ENCODE measurements at regions not wholly inside any gene's neighbourhood (a gene's known extent, or its start where the extent isn't known, plus 50 kb on each side); places are given as distances from the start of the nearest gene placed in this dataset.

- DNase-seq (ENCODE audit: low spot score), result no peak
- H3K9me3 ChIP-seq (ENCODE audit: control insufficient read depth in 4 of 4, low read length in 3 of 4), result no peaks in the 10 kb centered on the region
- no peaks in the 10 kb centered on the region for H3K36me3 ChIP-seq (ENCODE audit: control insufficient read depth in 4 of 4, insufficient read depth in 3 of 4, low read depth in 1 of 4, low read length in 3 of 4)
- no peak overlapping the region for H3K4me3 ChIP-seq (ENCODE audit: low read depth in 1 of 3, low read length in 3 of 3)
- H3K27me3 ChIP-seq (ENCODE audit: control insufficient read depth in 4 of 4, insufficient read depth in 4 of 4, low read length in 3 of 4), result no peaks in the 10 kb centered on the region
- H3K9ac ChIP-seq (ENCODE audit: low read depth in 1 of 2, low read length in 2 of 2), result no peak overlapping the region
- 62% methylated on average over 1 of the region's 1 CpG for whole genome bisulfite sequencing
- TF ChIP-seq RXRA (IDR thresholded peaks at IDR 0.05), result no peak
- no peak for TF ChIP-seq NR2F2 (IDR thresholded peaks at IDR 0.05)
- TF ChIP-seq YY1 (IDR thresholded peaks at IDR 0.05), result no peak
- no peaks in the 10 kb centered on the region for H3K4me1 ChIP-seq (ENCODE audit: control insufficient read depth in 4 of 4, insufficient read depth in 4 of 4, low read length in 3 of 4)
- no peak overlapping the region for H3K27ac ChIP-seq (ENCODE audit: low read depth in 1 of 2, low read length in 2 of 2)
These were observed 567.5 kb downstream of the TRHDE start for GRCh38 chr12:72839696-72840095.

- Histone ChIP-seq H3K4me1 (ENCODE audit: control insufficient read depth in 4 of 4, insufficient read depth in 4 of 4, low read length in 3 of 4) (no peaks in the 10 kb centered on the region), H3K9ac (ENCODE audit: low read depth in 1 of 2, low read length in 2 of 2) (no peak overlapping the region), H3K4me3 (ENCODE audit: low read depth in 1 of 3, low read length in 3 of 3) (no peak overlapping the region), H3K9me3 (ENCODE audit: control insufficient read depth in 4 of 4, low read length in 3 of 4) (no peaks in the 10 kb centered on the region), H3K36me3 (ENCODE audit: control insufficient read depth in 4 of 4, insufficient read depth in 3 of 4, low read depth in 1 of 4, low read length in 3 of 4) (no peaks in the 10 kb centered on the region), H3K27ac (ENCODE audit: low read depth in 1 of 2, low read length in 2 of 2) (no peak overlapping the region), H3K27me3 (ENCODE audit: control insufficient read depth in 4 of 4, insufficient read depth in 4 of 4, low read length in 3 of 4) (no peaks in the 10 kb centered on the region)
- TF ChIP-seq NR2F2 (IDR thresholded peaks at IDR 0.05), result no peak
- no peak for TF ChIP-seq HNF4A (conservative IDR thresholded peaks at IDR 0.05)
- TF ChIP-seq YY1 (IDR thresholded peaks at IDR 0.05), result no peak
- no peak for TF ChIP-seq ATF3 (IDR thresholded peaks at IDR 0.05)
- TF ChIP-seq RAD21 (IDR thresholded peaks at IDR 0.05), result no peak
- WGBS, result 58% methylated on average over 2 of the region's 2 CpGs
- DNase-seq (ENCODE audit: low spot score), result no peak
These were observed 591.5 kb downstream of the TRHDE start for GRCh38 chr12:72863671-72864070.

GRCh38 chr12:72865921-72866320, 593.8 kb downstream of the TRHDE start:
- WGBS, result 90% methylated on average over 2 of the region's 2 CpGs
- H3K9ac ChIP-seq (ENCODE audit: low read depth in 1 of 2, low read length in 2 of 2), result no peak overlapping the region
- no peaks in the 10 kb centered on the region for H3K9me3 ChIP-seq (ENCODE audit: control insufficient read depth in 4 of 4, low read length in 3 of 4)
- no peaks in the 10 kb centered on the region for H3K36me3 ChIP-seq (ENCODE audit: control insufficient read depth in 4 of 4, insufficient read depth in 3 of 4, low read depth in 1 of 4, low read length in 3 of 4)
- no peaks in the 10 kb centered on the region for H3K4me1 ChIP-seq (ENCODE audit: control insufficient read depth in 4 of 4, insufficient read depth in 4 of 4, low read length in 3 of 4)
- no peak for DNase-seq (ENCODE audit: low spot score)
- H3K27me3 ChIP-seq (ENCODE audit: control insufficient read depth in 4 of 4, insufficient read depth in 4 of 4, low read length in 3 of 4), result no peaks in the 10 kb centered on the region
- H3K4me3 ChIP-seq (ENCODE audit: low read depth in 1 of 3, low read length in 3 of 3), result no peak overlapping the region
- TF ChIP-seq NR2F2 (IDR thresholded peaks at IDR 0.05), result no peak
- no peak for TF ChIP-seq EGR1 (IDR thresholded peaks at IDR 0.05; ENCODE audit: low read depth in 2 of 2)
- no peak for TF ChIP-seq RAD21 (IDR thresholded peaks at IDR 0.05)
- TF ChIP-seq TAF1 (conservative IDR thresholded peaks at IDR 0.05), result no peak
- no peak for TF ChIP-seq JUND (IDR thresholded peaks at IDR 0.05)
- TF ChIP-seq HNF4G (IDR thresholded peaks at IDR 0.05), result no peak
- TF ChIP-seq FOXA1 (IDR thresholded peaks at IDR 0.05), result no peak
- no peak for TF ChIP-seq SP1 (IDR thresholded peaks at IDR 0.05)
- no peak overlapping the region for H3K27ac ChIP-seq (ENCODE audit: low read depth in 1 of 2, low read length in 2 of 2)

- Histone ChIP-seq H3K36me3 (ENCODE audit: control insufficient read depth in 4 of 4, insufficient read depth in 3 of 4, low read depth in 1 of 4, low read length in 3 of 4) (no peaks in the 10 kb centered on the region), H3K9me3 (ENCODE audit: control insufficient read depth in 4 of 4, low read length in 3 of 4) (no peaks in the 10 kb centered on the region), H3K27me3 (ENCODE audit: control insufficient read depth in 4 of 4, insufficient read depth in 4 of 4, low read length in 3 of 4) (no peaks in the 10 kb centered on the region), H3K9ac (ENCODE audit: low read depth in 1 of 2, low read length in 2 of 2) (no peak overlapping the region), H3K4me1 (ENCODE audit: control insufficient read depth in 4 of 4, insufficient read depth in 4 of 4, low read length in 3 of 4) (no peaks in the 10 kb centered on the region), H3K4me3 (ENCODE audit: low read depth in 1 of 3, low read length in 3 of 3) (no peak overlapping the region), H3K27ac (ENCODE audit: low read depth in 1 of 2, low read length in 2 of 2) (no peak overlapping the region)
- WGBS, result 85% methylated on average over 6 of the region's 6 CpGs
- no peak for DNase-seq (ENCODE audit: low spot score)
- no peak for TF ChIP-seq REST (IDR thresholded peaks at IDR 0.05)
- no peak for TF ChIP-seq FOXA1 (IDR thresholded peaks at IDR 0.05)
- TF ChIP-seq FOXA2 (IDR thresholded peaks at IDR 0.05), result no peak
- no peak for TF ChIP-seq RXRA (IDR thresholded peaks at IDR 0.05)
- no peak for TF ChIP-seq CTCF (IDR thresholded peaks at IDR 0.05; ENCODE audit: low read depth, low read length, missing input control)
- TF ChIP-seq TAF1 (conservative IDR thresholded peaks at IDR 0.05), result no peak
- no peak for TF ChIP-seq NR2F2 (IDR thresholded peaks at IDR 0.05)
- no peak for TF ChIP-seq ZBTB33 (IDR thresholded peaks at IDR 0.05)
These were observed 596.9 kb downstream of the TRHDE start for GRCh38 chr12:72869024-72869423.
